SW480 (cell line): ENCODE measurements at regions not wholly inside any gene's neighbourhood (a gene's known extent, or its start where the extent isn't known, plus 50 kb on each side); places are given as distances from the start of the nearest gene placed in this dataset.
"Not testable (repeated sequence)": the region's sequence is repeated elsewhere in the genome, so short reads cannot be mapped to it uniquely, and the experiment has no call there.

Source experiments
- DNase-seq: peaks from one replicate; pipeline ENCODE4 v3.0.0-alpha.2; 2016; ENCODE audit warnings: low spot score

- no peak for DNase-seq
Observed at GRCh38 chr5:87139795-87140194, 127.9 kb upstream of the RASA1 start.

- DNase-seq, result no peak
Observed at GRCh38 chr5:87141544-87141943, 126.1 kb upstream of the RASA1 start.

GRCh38 chr5:87145853-87146252 is 121.8 kb upstream of the RASA1 start:
- not testable (repeated sequence) for DNase-seq

GRCh38 chr5:87147441-87147840 is 120.2 kb upstream of the RASA1 start:
- no peak for DNase-seq

- no peak for DNase-seq
Observed at GRCh38 chr5:87150630-87151029, 117.1 kb upstream of the RASA1 start.

- no peak for DNase-seq
Observed at GRCh38 chr5:87151547-87151946, 116.1 kb upstream of the RASA1 start.

- DNase-seq, result no peak
Observed at GRCh38 chr5:87152886-87153285, 114.8 kb upstream of the RASA1 start.

- no peak for DNase-seq
Observed at GRCh38 chr5:87154191-87154590, 113.5 kb upstream of the RASA1 start.

- DNase-seq, result no peak
Observed at GRCh38 chr5:87155106-87155505, 112.6 kb upstream of the RASA1 start.

GRCh38 chr5:87156631-87157030 is 111.1 kb upstream of the RASA1 start:
- no peak for DNase-seq

- no peak for DNase-seq
Observed at GRCh38 chr5:87164409-87164808, 103.3 kb upstream of the RASA1 start.

- DNase-seq, result no peak
Observed at GRCh38 chr5:87169300-87169991, 98.2 kb upstream of the RASA1 start.

- no peak for DNase-seq
Observed at GRCh38 chr5:87170799-87171198, 96.9 kb upstream of the RASA1 start.

GRCh38 chr5:87182649-87183048 is 85.0 kb upstream of the RASA1 start:
- DNase-seq, result no peak

GRCh38 chr5:87183896-87184295 is 83.8 kb upstream of the RASA1 start:
- DNase-seq, result no peak

- no peak for DNase-seq
Observed at GRCh38 chr5:87184605-87185004, 83.1 kb upstream of the RASA1 start.

- DNase-seq, result no peak
Observed at GRCh38 chr5:87185838-87186237, 81.8 kb upstream of the RASA1 start.

GRCh38 chr5:87188391-87188790 is 79.3 kb upstream of the RASA1 start:
- peak; percentile 5 for DNase-seq

- DNase-seq, result no peak
Observed at GRCh38 chr5:87190041-87190440, 77.6 kb upstream of the RASA1 start.

GRCh38 chr5:87190687-87191086 is 77.0 kb upstream of the RASA1 start:
- DNase-seq, result no peak

- DNase-seq, result no peak
Observed at GRCh38 chr5:87191645-87192044, 76.0 kb upstream of the RASA1 start.

GRCh38 chr5:87195104-87195591 is 72.5 kb upstream of the RASA1 start:
- DNase-seq, result no peak

- DNase-seq, result no peak
Observed at GRCh38 chr5:87195616-87196015, 72.1 kb upstream of the RASA1 start.

- DNase-seq, result no peak
Observed at GRCh38 chr5:87198010-87198409, 69.7 kb upstream of the RASA1 start.
